Psoas muscle (tissue), 7 donors: ENCODE measurements at regions not wholly inside any gene's neighbourhood (a gene's known extent, or its start where the extent isn't known, plus 50 kb on each side); places are given as distances from the start of the nearest gene placed in this dataset.

Experiments
- ATAC-seq, 4 donors: fragments of 200-7000 bp; cut with Tn5 transposase; one replicate each; pipeline ENCODE4 v1.9.1; 2020; ENCODE audit warnings: moderate library complexity in 3 of 4, mild to moderate bottlenecking in 2 of 4
- DNase-seq, 2 donors: peaks; one replicate each; pipeline ENCODE4 v3.0.0-alpha.2; 2020
- H3K27ac ChIP-seq: fragments of 200-600 bp; one replicate; pipeline ENCODE4 v1.8.0; 2022
- H3K27me3 ChIP-seq, 3 donors: fragments of 200-600 bp in 1 of 3; one replicate each; pipeline versions ENCODE4 v1.6.1 to v1.8.0; 2013 to 2022; ENCODE audit warnings: low read length in 2 of 3, mild to moderate bottlenecking in 2 of 3, moderate library complexity in 1 of 3; ENCODE audit not compliant: insufficient read depth in 3 of 3
- H3K36me3 ChIP-seq, 2 donors: fragments of 200-600 bp in 1 of 2; one replicate each; pipeline versions ENCODE4 v1.6.1 to v1.8.0; 2013 to 2022; ENCODE audit warnings: low read depth in 1 of 2, mild to moderate bottlenecking in 1 of 2, moderate library complexity in 1 of 2; ENCODE audit not compliant: insufficient read depth in 1 of 2
- H3K4me1 ChIP-seq: fragments of 200-600 bp; one replicate; pipeline ENCODE4 v1.8.0; 2022
- H3K4me3 ChIP-seq: fragments of 200-600 bp; one replicate; pipeline ENCODE4 v1.8.0; 2022; ENCODE audit warnings: mild to moderate bottlenecking
- H3K9me3 ChIP-seq: fragments of 200-600 bp; one replicate; pipeline ENCODE4 v1.8.0; 2022
- WGBS, 3 donors: extraction: QIAGEN DNeasy Blood & Tissue Kit; methylation state at CpG; one replicate each; pipeline versions ENCODE4 v1.1.6 to v1.1.7; 2013; 5-methylcytosine and 5-hydroxymethylcytosine counted together
- intact Hi-C, 2 donors: fragments of 100-400 bp; cut with DNase I; formaldehyde crosslinking; loops; one replicate each; pipeline versions ENCODE4 v1.11.0 to v1.14.2; 2022
- TF ChIP-seq, protein P1 (sequence below): fragments of 200-600 bp; IDR thresholded peaks from one replicate; pipeline ENCODE4 v1.8.0; 2022; ENCODE audit warnings: antibody characterized with exemption
- donor health status: healthy with polysubstance abuse.
- donor health status: DM: no; HTN: no; CAD: no; lungs with moderate emphysema.
- donor health status: Bipolar disorder and iron deficiency.
- donor health status: healthy.
- donor health status: DM: yes; HTN: yes; CAD: no.
- donor health status: DM: no; HTN: no; CAD: no.
- donor health status: DM: yes; HTN: yes; CAD: no.

DNA sequence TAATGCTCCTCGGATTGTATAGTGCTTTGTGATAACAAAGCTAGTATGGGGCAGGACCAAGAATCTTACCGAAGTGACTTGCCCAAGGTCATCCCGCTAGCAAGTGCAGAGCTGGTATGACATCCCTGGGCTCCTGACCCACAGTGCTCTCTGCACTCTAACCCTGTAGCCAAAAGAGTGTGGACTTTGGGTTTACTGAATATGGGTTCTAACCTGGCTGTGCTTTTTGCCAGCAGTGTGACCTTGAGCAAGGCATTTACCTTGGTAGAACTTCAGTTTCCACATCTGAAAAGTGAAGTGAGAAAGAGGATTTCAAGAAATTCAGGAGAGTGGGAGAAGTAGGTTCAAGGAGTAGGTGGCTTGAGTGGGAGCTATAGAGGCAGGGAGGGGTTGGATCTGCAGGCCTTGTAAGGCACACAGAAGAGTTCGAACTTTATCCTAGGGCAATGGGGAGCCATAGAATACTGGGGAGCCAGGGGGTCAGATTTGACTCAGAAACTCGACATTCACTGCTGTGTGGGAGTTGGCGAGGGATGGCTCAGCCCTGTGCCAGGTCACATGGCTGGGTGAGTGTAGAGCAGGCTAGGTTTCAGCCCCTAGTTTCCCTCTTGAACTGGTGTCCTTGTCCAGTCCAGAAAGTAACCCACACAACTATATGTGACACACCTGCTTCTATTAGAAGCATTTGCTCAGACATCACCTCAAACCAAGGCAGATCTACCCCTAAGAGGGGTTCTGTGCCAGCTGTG lies 91.9 kb downstream of the RPLP1 start:
- DNase-seq (no peak), ATAC-seq (no peak)
- Histone ChIP-seq H3K36me3 (no peaks in the 10 kb centered on the region), H3K4me3 (no peak overlapping the region), H3K27me3 (peaks cover 0 to 1% (median 0%) of the 10 kb centered on the region in 3 donors), H3K4me1 (peaks cover 42% of the 10 kb centered on the region), H3K9me3 (no peaks in the 10 kb centered on the region), H3K27ac (no peak overlapping the region)
- 81 to 88% (median 85%) methylated on average over 6 of the region's 6 CpGs for WGBS, 3 donors
- TF ChIP-seq, protein P1, sequence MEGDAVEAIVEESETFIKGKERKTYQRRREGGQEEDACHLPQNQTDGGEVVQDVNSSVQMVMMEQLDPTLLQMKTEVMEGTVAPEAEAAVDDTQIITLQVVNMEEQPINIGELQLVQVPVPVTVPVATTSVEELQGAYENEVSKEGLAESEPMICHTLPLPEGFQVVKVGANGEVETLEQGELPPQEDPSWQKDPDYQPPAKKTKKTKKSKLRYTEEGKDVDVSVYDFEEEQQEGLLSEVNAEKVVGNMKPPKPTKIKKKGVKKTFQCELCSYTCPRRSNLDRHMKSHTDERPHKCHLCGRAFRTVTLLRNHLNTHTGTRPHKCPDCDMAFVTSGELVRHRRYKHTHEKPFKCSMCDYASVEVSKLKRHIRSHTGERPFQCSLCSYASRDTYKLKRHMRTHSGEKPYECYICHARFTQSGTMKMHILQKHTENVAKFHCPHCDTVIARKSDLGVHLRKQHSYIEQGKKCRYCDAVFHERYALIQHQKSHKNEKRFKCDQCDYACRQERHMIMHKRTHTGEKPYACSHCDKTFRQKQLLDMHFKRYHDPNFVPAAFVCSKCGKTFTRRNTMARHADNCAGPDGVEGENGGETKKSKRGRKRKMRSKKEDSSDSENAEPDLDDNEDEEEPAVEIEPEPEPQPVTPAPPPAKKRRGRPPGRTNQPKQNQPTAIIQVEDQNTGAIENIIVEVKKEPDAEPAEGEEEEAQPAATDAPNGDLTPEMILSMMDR: no peak
- intact Hi-C loops: no loop called here

DNA sequence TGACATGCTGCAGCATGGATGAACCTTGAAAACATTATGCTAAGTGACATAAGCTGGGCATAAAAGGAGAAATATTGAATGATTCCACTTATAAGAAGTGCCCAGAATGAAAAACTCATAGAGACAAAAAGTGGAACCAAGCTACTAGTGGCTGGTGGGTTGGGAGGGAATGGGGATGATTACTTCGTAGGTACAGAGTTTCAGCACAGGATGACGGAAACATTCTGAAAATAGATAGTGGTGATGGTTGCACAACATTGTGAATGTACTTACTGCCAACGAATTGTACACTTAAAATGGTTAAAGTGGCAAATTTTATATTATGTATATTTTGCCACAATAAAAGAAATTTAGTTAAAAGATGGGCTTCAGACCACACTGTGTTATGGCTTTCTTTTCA lies 93.6 kb downstream of the RPLP1 start:
- Histone ChIP-seq H3K4me3 (no peak overlapping the region), H3K4me1 (peaks cover 28% of the 10 kb centered on the region), H3K27ac (peak overlapping the region; percentile 44), H3K27me3 (no peaks in the 10 kb centered on the region), H3K36me3 (no peaks in the 10 kb centered on the region), H3K9me3 (peaks cover 4% of the 10 kb centered on the region)
- TF ChIP-seq, protein P1: no peak
- DNase-seq: no peak
- intact Hi-C loops: no loop called here
- WGBS, 3 donors: 23 to 50% (median 29%) methylated on average over 3 of the region's 3 CpGs
- peak; percentile 49 to 63 (median 59) for ATAC-seq

DNA sequence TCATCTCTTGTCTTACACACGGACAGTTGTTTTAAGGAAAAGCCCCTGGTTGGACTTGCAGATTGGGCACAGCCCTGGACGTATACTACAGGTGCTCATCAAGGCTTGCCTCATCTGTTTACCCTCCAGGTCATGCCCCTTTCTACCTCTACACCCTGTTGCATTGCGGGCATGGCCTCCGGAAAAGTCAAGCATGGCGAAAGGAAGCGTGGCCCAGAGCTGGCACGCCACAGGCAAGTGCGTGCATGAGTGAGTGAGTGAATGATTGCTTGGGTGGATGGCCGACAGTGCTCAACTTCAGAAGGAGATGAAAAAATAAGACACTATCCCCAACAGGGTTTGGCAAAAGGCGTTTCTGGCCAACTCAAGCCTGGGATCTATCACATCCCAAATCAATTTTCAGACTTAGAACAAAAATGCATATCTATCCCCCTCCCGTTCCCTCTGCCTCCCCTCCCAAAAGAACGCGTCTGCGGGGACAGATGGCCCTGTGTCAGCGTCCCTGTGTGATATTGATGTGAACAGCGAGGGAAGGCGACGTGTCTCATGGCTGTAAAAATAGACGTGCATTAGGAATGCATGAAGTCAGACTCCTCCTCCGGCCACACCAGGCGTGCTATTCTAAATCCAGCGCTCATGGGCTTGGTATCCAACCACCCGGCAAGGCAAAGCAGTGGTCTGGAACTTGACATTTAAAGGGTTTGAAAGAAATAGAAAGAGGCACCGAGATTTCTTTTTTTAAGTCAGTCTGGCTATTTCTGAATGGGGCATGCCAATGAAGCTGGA lies 96.0 kb downstream of the RPLP1 start:
- DNase-seq (peak; percentile 21 to 57), ATAC-seq (peak; percentile 96 to 97 (median 96))
- no peak overlapping the region for H3K4me3 ChIP-seq
- H3K9me3 ChIP-seq: peaks cover 11% of the 10 kb centered on the region
- H3K4me1 ChIP-seq: peaks cover 24% of the 10 kb centered on the region
- peak overlapping the region; percentile 78 for H3K27ac ChIP-seq
- no peaks in the 10 kb centered on the region for H3K36me3 ChIP-seq
- intact Hi-C loops: no loop called here
- TF ChIP-seq, protein P1: no peak
- no peaks in the 10 kb centered on the region for H3K27me3 ChIP-seq
- 43 to 65% (median 47%) methylated on average over 24 of the region's 24 CpGs for WGBS, 3 donors

DNA sequence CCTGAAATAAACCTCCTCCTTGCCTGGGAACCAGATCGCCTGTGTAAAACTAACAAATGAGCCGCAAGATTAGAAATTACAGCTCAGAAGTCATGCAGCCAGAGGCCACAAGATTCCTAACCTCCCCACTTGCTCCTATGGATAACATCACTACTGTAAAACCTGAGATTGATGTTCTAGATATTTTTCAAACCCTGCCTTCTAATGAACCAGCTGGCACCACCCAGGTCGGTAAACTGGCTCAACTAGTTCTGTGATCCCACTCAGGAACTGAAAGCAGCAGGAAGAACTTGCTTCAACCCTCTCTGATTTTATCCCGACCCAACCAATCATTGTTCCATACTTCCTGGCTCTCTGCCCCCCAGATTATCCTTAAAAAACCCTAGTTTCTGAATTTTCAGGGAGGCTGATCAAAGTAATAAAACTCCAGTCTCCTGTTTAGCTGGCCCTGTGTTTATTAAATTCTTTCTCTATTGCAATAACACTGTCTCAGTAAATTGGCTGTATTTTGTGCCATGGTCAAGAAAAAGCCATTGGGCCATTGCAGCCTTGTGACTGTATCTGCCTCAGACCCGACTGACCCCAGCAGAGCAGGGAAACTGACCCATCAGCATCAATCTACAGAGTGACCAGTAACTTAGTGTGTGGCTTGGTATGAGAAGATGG lies 98.9 kb downstream of the RPLP1 start:
- no peak for ATAC-seq
- 88 to 96% (median 90%) methylated on average over 5 of the region's 5 CpGs for WGBS, 3 donors
- Histone ChIP-seq H3K36me3 (no peaks in the 10 kb centered on the region), H3K9me3 (peaks cover 11% of the 10 kb centered on the region), H3K4me1 (peaks cover 19% of the 10 kb centered on the region), H3K27me3 (no peaks in the 10 kb centered on the region), H3K4me3 (no peak overlapping the region), H3K27ac (no peak overlapping the region)
- intact Hi-C loops: no loop called here
- no peak for DNase-seq
- TF ChIP-seq, protein P1: no peak
